Spleen (tissue), 11 donors: ENCODE measurements at regions not wholly inside any gene's neighbourhood (a gene's known extent, or its start where the extent isn't known, plus 50 kb on each side); places are given as distances from the start of the nearest gene placed in this dataset.

Experiments used
- DNase-seq: peaks from one replicate; pipeline ENCODE4 v3.0.0-alpha.2; 2020
- H3K27ac ChIP-seq, 8 donors: fragments of 200-600 bp; sonication (generic) in 7 of 8; 1 replicate in 4 of 8; 2 replicates in 4 of 8; pipeline versions ENCODE4 v1.5.0 to v1.8.0; 2016 to 2021; ENCODE audit warnings: inconsistent platforms in 4 of 8, mild to moderate bottlenecking in 4 of 8, moderate library complexity in 1 of 8
- H3K27me3 ChIP-seq, 7 donors: fragments of 200-600 bp; sonication (generic) in 6 of 7; replicated peaks in 1 of 7; 1 replicate in 4 of 7; 2 replicates in 3 of 7; pipeline versions ENCODE4 v1.5.0 to v1.8.0; 2016 to 2021; ENCODE audit warnings: inconsistent platforms in 3 of 7, mild to moderate bottlenecking in 1 of 7
- H3K36me3 ChIP-seq, 6 donors: fragments of 200-600 bp; sonication (generic) in 5 of 6; 1 replicate in 4 of 6; 2 replicates in 2 of 6; pipeline versions ENCODE4 v1.5.0 to v1.8.0; 2016 to 2021; ENCODE audit warnings: inconsistent platforms in 2 of 6
- H3K4me1 ChIP-seq, 6 donors: fragments of 200-600 bp; sonication (generic) in 5 of 6; 1 replicate in 3 of 6; 2 replicates in 3 of 6; pipeline versions ENCODE4 v1.5.0 to v1.8.0; 2016 to 2021; ENCODE audit warnings: inconsistent platforms in 3 of 6
- H3K4me3 ChIP-seq, 8 donors: fragments of 200-600 bp; sonication (generic) in 7 of 8; 1 replicate in 4 of 8; 2 replicates in 4 of 8; pipeline versions ENCODE4 v1.5.0 to v1.8.0; 2016 to 2021; ENCODE audit warnings: inconsistent platforms in 4 of 8, mild to moderate bottlenecking in 4 of 8, moderate library complexity in 2 of 8
- H3K9me3 ChIP-seq, 8 donors: fragments of 200-600 bp; sonication (generic) in 7 of 8; 1 replicate in 4 of 8; 2 replicates in 4 of 8; pipeline versions ENCODE4 v1.5.0 to v1.8.0; 2016 to 2021; ENCODE audit warnings: inconsistent platforms in 4 of 8
- CTCF ChIP-seq, 11 experiments: fragments of 200-600 bp in 7 of 11; fragments of 450-650 bp in 4 of 11; sonication (generic) in 4 of 11; IDR thresholded peaks in 8 of 11; conservative IDR thresholded peaks in 3 of 11; 1 replicate in 7 of 11; 2 replicates in 4 of 11; pipeline versions ENCODE4 v1.4.0 to v1.8.0; 2016 to 2021; ENCODE audit warnings: antibody characterized with exemption in 11 of 11, inconsistent platforms in 4 of 11, mild to moderate bottlenecking in 1 of 11
- POLR2A ChIP-seq, 3 donors: fragments of 450-650 bp; IDR thresholded peaks; one replicate each; pipeline ENCODE4 v1.5.1; 2017; ENCODE audit warnings: antibody characterized with exemption in 3 of 3, mild to moderate bottlenecking in 1 of 3
- POLR2AphosphoS5 ChIP-seq, 3 donors: sonication (generic); formaldehyde crosslinking; IDR thresholded peaks; one replicate each; pipeline ENCODE4 v1.5.1; 2017; ENCODE audit warnings: antibody characterized with exemption in 3 of 3
- WGBS, 5 donors: extraction: QIAGEN DNeasy Blood & Tissue Kit in 3 of 5; methylation state at CpG; one replicate each; pipeline versions ENCODE4 v1.1.5 to v1.1.7; 2013 to 2018; 5-methylcytosine and 5-hydroxymethylcytosine counted together
- intact Hi-C: fragments of 100-400 bp; cut with DNase I; formaldehyde crosslinking; loops from one replicate; pipeline ENCODE4 v1.15.0; 2023; ENCODE audit warnings: low total_unique reads
- donor health status: healthy with polysubstance abuse.
- donor health status: DM: no; HTN: no; CAD: no; lungs with moderate emphysema.
- donor health status: DM: no; HTN: no; CAD: no.
- donor health status: Bipolar disorder and iron deficiency.
- donor health status: healthy.
- donor health status: DM: no; HTN: no; CAD: no.
- donor health status: DM: yes; HTN: yes; CAD: no.

- Histone ChIP-seq H3K36me3 (no peaks in the 10 kb centered on the region), H3K27me3 (peaks cover 0 to 79% (median 25%) of the 10 kb centered on the region in 7 donors), H3K4me1 (peaks cover 12 to 44% (median 30%) of the 10 kb centered on the region in 6 donors), H3K4me3 (peak overlapping the region in 6 of 8 donors; percentile 60 to 89 (median 76)), H3K9me3 (no peaks in the 10 kb centered on the region), H3K27ac (peak overlapping the region in 5 of 8 donors; percentile 82 to 88 (median 85))
- TF ChIP-seq POLR2A (IDR thresholded peaks at IDR 0.05) (no peak), POLR2AphosphoS5 (IDR thresholded peaks at IDR 0.05) (no peak), CTCF (IDR thresholded peaks at IDR 0.05 in 8 of 11, conservative IDR thresholded peaks at IDR 0.05 in 3 of 11) (no peak)
- 16 to 24% (median 20%) methylated on average over 6 of the region's 6 CpGs for WGBS, 5 donors
- intact Hi-C loops, result loop anchor here (10.0 kb wide), 1 partner anchor 89 kb away; the partner anchor contains the start of gene PRDM1
- DNase-seq, result no peak
These were observed 90.7 kb upstream of the PRDM1 start for GRCh38 chr6:105995391-105995865.

DNA sequence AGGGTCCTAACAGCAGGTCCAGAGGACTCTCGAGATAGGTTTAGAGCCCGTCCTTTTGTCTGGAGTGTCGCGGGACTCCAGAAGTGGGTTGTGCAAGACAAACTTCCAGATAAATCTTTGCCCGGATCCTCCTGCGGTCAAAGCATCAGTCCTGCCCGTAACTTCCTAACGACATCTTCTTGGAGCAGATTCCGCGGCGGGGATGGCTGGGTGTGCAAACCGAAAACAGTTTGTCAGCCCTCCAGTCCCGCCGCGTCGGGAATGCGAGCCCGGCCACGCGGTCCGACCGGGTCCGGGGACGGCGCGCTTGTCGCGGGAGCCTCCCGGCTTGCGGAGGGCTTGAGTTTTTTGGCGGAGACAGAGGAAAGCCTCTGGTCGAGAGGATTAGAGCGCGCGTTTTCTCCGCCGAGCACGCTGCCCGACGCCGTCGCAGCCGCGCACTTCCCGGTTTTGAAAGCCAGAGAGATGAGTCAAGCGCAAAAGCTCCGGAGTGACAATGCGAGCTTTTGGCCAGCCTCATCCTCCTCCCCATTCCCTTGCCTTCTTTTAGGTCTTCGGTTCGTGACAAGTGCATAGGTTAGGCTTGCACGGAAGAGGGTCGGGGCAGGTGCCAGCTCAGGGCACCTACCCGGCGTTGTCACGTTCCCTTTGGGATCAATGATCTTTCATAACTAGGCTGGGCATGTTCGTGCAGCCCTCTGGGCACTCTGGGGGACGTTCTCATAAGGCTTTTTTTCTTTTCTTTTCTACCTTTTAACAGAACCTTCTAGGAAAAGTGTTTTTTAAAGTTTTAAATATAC, 91.3 kb upstream of the PRDM1 start:
- H3K27me3 ChIP-seq, result peaks cover 0 to 79% (median 25%) of the 10 kb centered on the region in 7 donors
- intact Hi-C loops, result loop anchor here (10.0 kb wide), 1 partner anchor 90 kb away; the partner anchor contains the start of gene PRDM1
- H3K4me1 ChIP-seq, result peaks cover 12 to 44% (median 30%) of the 10 kb centered on the region in 6 donors
- H3K27ac ChIP-seq, result peak overlapping the region; percentile 72 to 88 (median 83)
- H3K9me3 ChIP-seq, result no peaks in the 10 kb centered on the region
- DNase-seq, result peak; percentile 91
- H3K4me3 ChIP-seq, result peak overlapping the region; percentile 52 to 89 (median 73)
- H3K36me3 ChIP-seq, result no peaks in the 10 kb centered on the region
- 1 to 2% (median 1%) methylated on average over 49 to 57 of the region's 57 CpGs for WGBS, 5 donors
- TF ChIP-seq POLR2AphosphoS5 (IDR thresholded peaks at IDR 0.05) (peak; percentile 70 to 83 (median 82)), CTCF (IDR thresholded peaks at IDR 0.05 in 8 of 11, conservative IDR thresholded peaks at IDR 0.05 in 3 of 11) (no peak)

DNA sequence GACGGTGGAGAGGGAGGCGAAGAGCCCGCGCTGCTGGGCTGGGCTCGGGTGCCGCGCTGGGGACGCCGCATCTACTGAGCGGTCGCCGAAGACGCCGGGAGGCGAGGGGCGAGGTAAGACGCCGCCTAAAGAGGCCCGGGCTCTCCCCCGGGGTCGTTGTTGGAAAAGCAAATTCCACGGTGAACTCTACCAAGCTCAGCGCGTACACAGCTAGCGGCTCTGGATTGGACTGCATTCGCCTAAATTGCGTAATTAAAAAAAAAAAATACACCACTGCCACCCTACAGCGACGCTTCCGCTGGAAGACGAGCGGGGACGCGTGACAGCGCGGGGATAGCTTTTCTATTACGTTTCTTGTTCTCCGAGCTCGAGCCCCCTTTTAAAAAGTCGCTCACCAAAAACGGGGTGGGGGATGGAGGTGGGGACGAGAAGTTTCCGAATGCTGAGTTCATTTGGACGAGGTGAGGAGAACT, 92.0 kb upstream of the PRDM1 start:
- Histone ChIP-seq H3K27me3 (peaks cover 0 to 74% (median 24%) of the 10 kb centered on the region in 7 donors), H3K36me3 (no peaks in the 10 kb centered on the region), H3K27ac (peak overlapping the region; percentile 72 to 88 (median 83)), H3K4me1 (peaks cover 12 to 44% (median 30%) of the 10 kb centered on the region in 6 donors), H3K4me3 (peak overlapping the region; percentile 52 to 89 (median 73)), H3K9me3 (no peaks in the 10 kb centered on the region)
- peak; percentile 88 for DNase-seq
- intact Hi-C loops, result loop anchor here (10.0 kb wide), 1 partner anchor 91 kb away; the partner anchor contains the start of gene PRDM1
- 1 to 4% (median 2%) methylated on average over 38 to 44 of the region's 44 CpGs for WGBS, 5 donors
- TF ChIP-seq POLR2AphosphoS5 (IDR thresholded peaks at IDR 0.05) (peak; percentile 64 to 77 (median 66)), CTCF (IDR thresholded peaks at IDR 0.05 in 8 of 11, conservative IDR thresholded peaks at IDR 0.05 in 3 of 11) (no peak)
